ENCODE measurements at regions not wholly inside any gene's neighbourhood (a gene's known extent, or its start where the extent isn't known, plus 50 kb on each side); places are given as distances from the start of the nearest gene placed in this dataset.

DNA sequence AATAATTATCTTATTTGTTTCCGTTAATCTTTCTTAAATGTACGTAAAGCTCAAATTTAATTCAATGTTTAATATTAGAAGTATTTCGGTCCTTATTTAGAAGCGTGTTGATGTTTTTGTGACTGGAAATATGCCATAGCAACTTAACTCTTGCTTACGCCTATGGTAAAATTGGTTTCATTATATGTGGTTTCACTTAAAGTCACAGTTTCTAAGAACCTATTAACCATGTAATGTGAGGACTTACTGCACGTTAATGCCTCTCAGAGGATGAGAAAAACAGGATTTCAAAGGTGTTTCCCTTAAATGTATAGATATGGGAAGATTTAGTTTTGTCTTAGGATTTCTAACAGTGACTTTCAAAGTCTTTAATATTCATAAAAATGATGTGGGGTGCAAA is 206.4 kb upstream of the IL15 start:
- H3K36me3 ChIP-seq (ENCODE audit: insufficient read depth, low read length): no peaks in the 10 kb centered on the region
- no peaks in the 10 kb centered on the region for H3K27me3 ChIP-seq (ENCODE audit: insufficient read depth, low read length)
- no peak overlapping the region for H3K4me2 ChIP-seq (ENCODE audit: insufficient read depth, low read length)
- H3K4me1 ChIP-seq (ENCODE audit: insufficient read depth, low read length): peaks cover 11% of the 10 kb centered on the region
- H3K9me3 ChIP-seq (ENCODE audit: low read depth, low read length): no peaks in the 10 kb centered on the region
- no peak for TF ChIP-seq CTCF (IDR thresholded peaks at IDR 0.05; ENCODE audit: extremely low read depth, low read depth, low read length)
- no peaks in the 10 kb centered on the region for H3K79me2 ChIP-seq (ENCODE audit: insufficient read depth, low read length)
- no peak overlapping the region for H3K27ac ChIP-seq (ENCODE audit: low read depth, low read length)
- no peak overlapping the region for H3K4me3 ChIP-seq (ENCODE audit: insufficient read depth, low read length)
- no peak overlapping the region for H2AFZ ChIP-seq (ENCODE audit: low read length)
- H4K20me1 ChIP-seq (ENCODE audit: insufficient read depth, low read length): no peaks in the 10 kb centered on the region
- DNase-seq (ENCODE audit: insufficient read length, low spot score, missing footprints): no peak

DNA sequence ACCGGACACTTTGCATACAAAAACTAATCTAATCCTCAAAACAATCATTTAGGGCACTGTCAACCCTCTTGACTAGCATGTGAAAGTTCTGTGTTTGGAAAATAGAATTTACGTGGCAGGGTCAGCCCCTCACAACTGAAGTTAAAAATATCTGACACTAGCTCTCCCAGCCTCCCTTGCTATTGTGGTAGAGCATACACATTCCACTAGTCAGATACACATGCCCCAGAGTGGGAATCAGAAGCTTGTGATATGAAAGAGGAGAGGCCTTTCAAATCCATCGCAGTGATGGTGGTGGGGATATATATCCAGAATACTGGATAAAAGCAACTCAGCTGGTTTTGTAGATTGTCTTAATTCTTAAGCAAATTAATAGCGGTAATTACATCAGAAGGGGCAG is 205.7 kb upstream of the IL15 start:
- no peaks in the 10 kb centered on the region for H3K9me3 ChIP-seq (ENCODE audit: low read depth, low read length)
- H3K4me3 ChIP-seq (ENCODE audit: insufficient read depth, low read length): no peak overlapping the region
- no peak overlapping the region for H2AFZ ChIP-seq (ENCODE audit: low read length)
- H3K4me2 ChIP-seq (ENCODE audit: insufficient read depth, low read length): no peak overlapping the region
- DNase-seq (ENCODE audit: insufficient read length, low spot score, missing footprints): no peak
- H4K20me1 ChIP-seq (ENCODE audit: insufficient read depth, low read length): no peaks in the 10 kb centered on the region
- H3K27me3 ChIP-seq (ENCODE audit: insufficient read depth, low read length): no peaks in the 10 kb centered on the region
- no peaks in the 10 kb centered on the region for H3K79me2 ChIP-seq (ENCODE audit: insufficient read depth, low read length)
- no peak for TF ChIP-seq CTCF (IDR thresholded peaks at IDR 0.05; ENCODE audit: extremely low read depth, low read depth, low read length)
- H3K4me1 ChIP-seq (ENCODE audit: insufficient read depth, low read length): peaks cover 7% of the 10 kb centered on the region
- no peak overlapping the region for H3K27ac ChIP-seq (ENCODE audit: low read depth, low read length)
- H3K36me3 ChIP-seq (ENCODE audit: insufficient read depth, low read length): no peaks in the 10 kb centered on the region

DNA sequence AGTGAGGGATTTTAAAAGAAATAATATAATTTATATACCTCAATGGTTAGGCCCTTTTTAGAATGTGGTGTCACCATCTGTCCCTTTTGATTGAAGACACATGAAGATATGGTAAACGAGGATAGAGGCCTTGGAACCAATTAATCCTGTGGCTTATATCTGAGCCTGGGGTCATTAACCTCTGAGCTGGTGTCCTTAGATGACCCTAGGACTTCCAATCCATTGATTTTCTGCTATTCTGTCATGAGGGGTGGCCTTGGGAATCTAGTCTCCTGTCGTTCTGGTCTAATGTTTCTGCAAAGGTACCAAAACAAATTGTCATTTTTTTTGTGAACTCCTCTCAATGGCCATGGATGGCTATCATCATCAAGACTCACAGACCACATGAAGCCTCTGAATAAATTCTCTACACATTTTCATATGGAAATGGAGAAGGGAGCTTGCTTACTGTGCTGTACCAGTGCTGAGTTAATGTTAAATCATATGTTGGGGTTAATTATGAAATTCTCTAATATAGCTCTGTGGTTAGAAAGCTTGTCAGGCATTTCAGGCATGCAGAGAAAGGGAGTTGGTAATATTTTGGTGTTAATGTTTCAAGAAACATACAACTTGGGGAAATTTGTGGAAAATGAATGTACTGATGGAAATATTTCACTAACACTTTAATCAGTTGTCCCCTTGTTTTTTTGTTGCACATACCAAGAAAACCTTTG is 204.2 kb upstream of the IL15 start:
- H2AFZ ChIP-seq (ENCODE audit: low read length): no peak overlapping the region
- H3K4me3 ChIP-seq (ENCODE audit: insufficient read depth, low read length): no peak overlapping the region
- H3K9me3 ChIP-seq (ENCODE audit: low read depth, low read length): no peaks in the 10 kb centered on the region
- no peak overlapping the region for H3K27ac ChIP-seq (ENCODE audit: low read depth, low read length)
- H3K4me1 ChIP-seq (ENCODE audit: insufficient read depth, low read length): peaks cover 11% of the 10 kb centered on the region
- no peaks in the 10 kb centered on the region for H4K20me1 ChIP-seq (ENCODE audit: insufficient read depth, low read length)
- no peaks in the 10 kb centered on the region for H3K79me2 ChIP-seq (ENCODE audit: insufficient read depth, low read length)
- TF ChIP-seq CTCF (IDR thresholded peaks at IDR 0.05; ENCODE audit: extremely low read depth, low read depth, low read length): no peak
- H3K4me2 ChIP-seq (ENCODE audit: insufficient read depth, low read length): no peak overlapping the region
- DNase-seq (ENCODE audit: insufficient read length, low spot score, missing footprints): no peak
- H3K27me3 ChIP-seq (ENCODE audit: insufficient read depth, low read length): no peaks in the 10 kb centered on the region
- no peaks in the 10 kb centered on the region for H3K36me3 ChIP-seq (ENCODE audit: insufficient read depth, low read length)

GRCh38 chr4:141435446-141436225 is 200.7 kb upstream of the IL15 start:
- Histone ChIP-seq H3K27me3 (ENCODE audit: insufficient read depth, low read length) (no peaks in the 10 kb centered on the region), H3K9me3 (ENCODE audit: low read depth, low read length) (no peaks in the 10 kb centered on the region), H3K27ac (ENCODE audit: low read depth, low read length) (no peak overlapping the region), H3K4me1 (ENCODE audit: insufficient read depth, low read length) (peaks cover 11% of the 10 kb centered on the region), H3K79me2 (ENCODE audit: insufficient read depth, low read length) (no peaks in the 10 kb centered on the region), H4K20me1 (ENCODE audit: insufficient read depth, low read length) (no peaks in the 10 kb centered on the region), H3K36me3 (ENCODE audit: insufficient read depth, low read length) (no peaks in the 10 kb centered on the region), H2AFZ (ENCODE audit: low read length) (no peak overlapping the region), H3K4me3 (ENCODE audit: insufficient read depth, low read length) (no peak overlapping the region), H3K4me2 (ENCODE audit: insufficient read depth, low read length) (no peak overlapping the region)
- TF ChIP-seq CTCF (IDR thresholded peaks at IDR 0.05; ENCODE audit: extremely low read depth, low read depth, low read length): no peak
- DNase-seq (ENCODE audit: insufficient read length, low spot score, missing footprints): no peak
